Epithelial cell of prostate (primary cell): ENCODE measurements at regions not wholly inside any gene's neighbourhood (a gene's known extent, or its start where the extent isn't known, plus 50 kb on each side); places are given as distances from the start of the nearest gene placed in this dataset.
A peak's percentile ranks its signal among the peaks of the same experiment; 100 is the strongest.
"Not testable (repeated sequence)": the region's sequence is repeated elsewhere in the genome, so short reads cannot be mapped to it uniquely, and the experiment has no call there.

Experiments used
- DNase-seq: peaks from one replicate; pipeline ENCODE4 v3.0.0-alpha.2; 2011; ENCODE audit warnings: low read depth, low spot score
- H3K27ac ChIP-seq: fragments of 450-650 bp; 2 replicates; pipeline ENCODE4 v1.5.1; 2017; ENCODE audit warnings: mild to moderate bottlenecking

DNA sequence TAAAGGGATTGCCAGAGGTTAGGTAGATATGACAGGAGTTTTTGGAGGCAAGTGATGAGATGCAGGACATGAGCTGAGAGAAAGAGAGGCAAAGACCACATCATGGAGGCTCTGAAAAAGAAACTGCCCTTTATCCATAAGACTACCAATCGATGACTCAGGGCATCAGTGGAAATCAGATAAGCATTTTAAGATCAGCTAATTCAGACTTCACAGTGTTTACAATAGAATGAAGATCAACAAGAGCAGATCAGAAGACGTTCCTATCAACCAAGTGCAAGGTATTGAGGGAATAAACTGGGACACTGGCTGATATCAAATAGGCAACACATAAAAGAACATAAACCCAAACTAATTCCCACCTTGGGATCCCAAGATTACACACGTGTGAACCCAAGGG, 227.2 kb downstream of the SLCO4C1 start:
- no peak for DNase-seq
- H3K27ac ChIP-seq, result no peak overlapping the region

DNA sequence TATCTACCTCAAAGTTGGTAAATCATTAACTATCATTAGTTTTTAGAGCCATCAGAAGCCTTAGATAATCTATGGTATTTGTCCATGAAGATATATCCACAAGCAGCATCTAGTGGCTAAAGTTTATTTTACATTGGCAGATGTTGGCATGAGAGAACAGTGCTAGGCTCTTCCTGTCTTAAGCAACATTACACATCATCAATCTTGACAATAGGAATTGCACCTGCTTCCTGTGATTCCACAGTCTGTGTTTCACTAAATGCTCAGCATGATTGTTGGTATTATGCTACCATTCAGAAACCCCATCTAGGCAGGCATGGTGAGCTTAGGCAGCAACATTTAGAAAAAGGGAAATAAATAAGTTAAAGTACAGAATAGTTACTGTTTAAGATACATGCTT, 246.6 kb downstream of the SLCO4C1 start:
- DNase-seq, result no peak
- no peak overlapping the region for H3K27ac ChIP-seq

DNA sequence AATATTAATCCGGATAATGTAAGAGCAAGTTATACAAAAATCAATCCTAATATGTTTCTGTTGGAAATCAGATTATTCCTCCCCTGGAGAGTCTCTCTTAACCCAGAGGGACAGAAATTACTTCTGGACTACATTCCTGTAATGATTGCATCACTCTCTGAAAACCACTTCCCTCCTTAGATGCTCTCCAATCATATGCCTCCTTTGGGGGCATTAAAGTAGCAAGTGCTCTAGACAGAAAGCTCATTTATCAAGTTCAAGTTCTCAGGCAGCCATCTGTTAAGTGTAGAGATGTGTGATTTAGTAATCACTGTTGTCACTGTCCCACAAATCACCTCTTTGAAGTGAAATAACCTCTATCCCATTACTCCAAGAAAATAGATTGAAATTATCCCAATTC, 247.1 kb downstream of the SLCO4C1 start:
- H3K27ac ChIP-seq, result no peak overlapping the region
- DNase-seq, result no peak

DNA sequence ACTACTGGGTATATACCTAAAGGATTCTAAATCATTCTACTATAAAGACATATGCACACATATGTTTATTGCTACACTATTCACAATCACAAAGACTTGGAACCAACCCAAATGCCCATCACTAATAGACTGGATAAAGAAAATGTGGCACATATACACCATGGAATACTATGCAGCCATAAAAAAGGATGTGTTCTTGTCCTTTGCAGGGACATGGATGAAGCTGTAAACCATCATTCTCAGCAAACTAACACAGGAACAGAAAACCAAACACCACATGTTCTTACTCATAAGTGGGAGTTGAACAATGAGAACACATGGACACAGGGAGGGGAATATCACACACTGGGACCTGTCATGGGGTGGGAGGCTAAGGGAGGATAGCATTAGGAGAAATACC, 249.0 kb downstream of the SLCO4C1 start:
- H3K27ac ChIP-seq, DNase-seq: not testable (repeated sequence)

DNA sequence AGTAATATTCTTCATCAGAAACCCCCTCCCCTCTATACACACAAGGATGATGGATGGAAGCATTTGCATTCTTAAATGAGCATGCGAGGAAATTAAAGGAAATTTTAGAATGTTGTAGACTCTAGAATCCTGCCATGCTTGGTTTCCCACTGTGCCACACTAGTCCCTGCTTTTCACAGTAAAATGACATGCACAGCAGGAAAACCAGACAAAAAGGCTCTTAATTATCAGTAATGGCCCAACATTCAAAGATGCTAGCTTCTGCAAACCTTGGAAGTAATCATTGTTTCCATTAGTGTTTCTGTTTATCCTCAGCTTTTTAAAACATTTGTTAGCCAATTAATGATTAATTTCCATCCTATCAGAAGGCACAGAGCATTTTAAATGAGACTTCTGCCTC, 255.8 kb downstream of the SLCO4C1 start:
- H3K27ac ChIP-seq, result no peak overlapping the region
- no peak for DNase-seq

DNA sequence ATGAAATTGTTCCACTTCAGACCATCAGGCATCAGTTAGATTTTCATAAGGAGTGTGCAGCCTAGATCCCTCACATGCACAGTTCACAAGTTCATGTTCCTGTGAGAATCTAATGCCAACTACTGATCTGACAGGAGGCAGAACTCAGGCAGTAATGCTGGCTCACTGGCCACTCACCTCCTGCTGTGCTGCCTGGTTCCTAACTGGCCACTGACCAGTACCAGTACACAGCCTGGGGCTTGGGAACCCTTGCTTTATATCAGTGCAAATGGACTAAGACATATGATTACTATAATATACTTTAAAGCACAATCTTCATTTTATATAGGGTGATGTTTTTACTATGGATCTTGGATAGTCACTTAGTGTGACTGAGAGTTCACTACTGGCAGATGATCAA, 259.2 kb downstream of the SLCO4C1 start:
- H3K27ac ChIP-seq, result no peak overlapping the region
- DNase-seq, result no peak

DNA sequence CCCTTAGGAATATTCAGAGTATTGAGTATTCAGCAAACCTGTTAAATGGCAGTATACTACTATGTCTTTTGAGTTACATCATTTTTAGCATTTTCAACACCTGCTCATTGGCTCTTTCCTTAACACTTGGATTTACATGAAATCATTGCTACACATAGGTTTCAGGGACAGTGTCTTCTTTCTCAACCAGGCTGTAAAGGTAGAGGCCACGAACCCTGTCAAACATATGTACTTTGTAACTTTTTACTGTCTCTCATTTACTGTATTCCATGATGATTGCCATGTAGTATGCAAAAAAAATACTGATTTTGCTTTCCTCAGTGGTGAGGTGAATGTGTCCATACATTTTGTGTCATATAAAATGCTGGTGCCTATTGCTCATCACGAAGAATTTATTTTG, 264.4 kb downstream of the SLCO4C1 start:
- H3K27ac ChIP-seq, result no peak overlapping the region
- DNase-seq, result no peak

DNA sequence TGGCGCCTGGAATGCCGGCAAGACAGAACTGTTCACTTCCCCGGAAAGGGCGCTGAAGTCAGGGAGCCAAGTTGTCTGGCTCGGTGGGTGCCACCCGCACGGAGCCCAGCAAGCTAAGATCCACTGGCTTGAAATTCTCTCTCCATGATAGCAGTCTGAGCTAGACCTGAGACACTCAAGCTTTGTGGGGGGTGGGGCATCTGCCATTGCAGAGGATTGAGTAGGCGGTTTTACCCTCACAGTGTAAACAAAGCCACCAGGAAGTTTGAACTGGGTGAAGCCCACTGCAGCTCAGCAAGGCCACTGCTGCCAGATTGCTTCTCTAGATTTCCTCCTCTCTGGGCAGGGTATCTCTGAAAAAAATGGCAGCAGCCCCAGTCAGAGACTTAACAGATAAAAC, 277.4 kb downstream of the SLCO4C1 start:
- no peak for DNase-seq
- no peak overlapping the region for H3K27ac ChIP-seq

DNA sequence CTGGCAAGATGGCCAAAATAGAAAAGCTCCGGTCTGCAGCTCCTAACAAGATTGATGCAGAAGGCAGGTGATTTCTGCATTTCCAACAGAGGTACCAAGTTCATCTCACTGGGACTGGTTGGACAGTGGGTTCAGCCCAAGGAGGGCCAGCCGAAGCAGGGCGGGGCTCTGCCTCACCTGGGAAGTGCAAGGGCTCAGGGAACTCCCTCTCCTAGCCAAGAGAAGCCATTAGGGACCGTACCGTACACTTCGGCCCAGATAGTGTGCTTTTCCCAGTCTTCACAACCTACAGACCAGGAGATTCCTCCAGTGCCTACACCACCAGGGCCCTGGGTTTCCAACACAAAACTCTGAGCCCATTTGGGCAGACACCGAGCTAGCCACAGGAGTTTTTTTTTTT, 277.8 kb downstream of the SLCO4C1 start:
- H3K27ac ChIP-seq, result no peak overlapping the region
- DNase-seq, result no peak

DNA sequence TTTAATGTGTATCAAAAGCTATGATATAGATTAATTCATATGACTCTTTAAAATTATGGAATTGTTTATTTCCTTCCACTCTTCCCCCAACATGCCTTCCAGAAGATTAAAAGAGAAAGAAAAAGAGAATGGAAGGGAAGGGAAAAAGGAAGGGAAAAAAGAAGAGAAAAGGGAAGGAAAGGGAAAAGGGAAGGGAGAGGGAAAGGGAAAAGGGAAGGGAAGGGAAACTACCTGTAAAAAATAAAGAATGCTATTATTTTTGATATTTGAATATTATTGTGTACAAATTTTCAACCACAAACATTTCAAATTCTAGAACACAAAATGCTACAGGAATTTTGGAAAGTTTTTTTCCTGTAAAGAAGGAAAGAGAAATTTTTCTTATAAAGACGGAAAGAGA, 281.7 kb downstream of the SLCO4C1 start:
- no peak for DNase-seq
- no peak overlapping the region for H3K27ac ChIP-seq

DNA sequence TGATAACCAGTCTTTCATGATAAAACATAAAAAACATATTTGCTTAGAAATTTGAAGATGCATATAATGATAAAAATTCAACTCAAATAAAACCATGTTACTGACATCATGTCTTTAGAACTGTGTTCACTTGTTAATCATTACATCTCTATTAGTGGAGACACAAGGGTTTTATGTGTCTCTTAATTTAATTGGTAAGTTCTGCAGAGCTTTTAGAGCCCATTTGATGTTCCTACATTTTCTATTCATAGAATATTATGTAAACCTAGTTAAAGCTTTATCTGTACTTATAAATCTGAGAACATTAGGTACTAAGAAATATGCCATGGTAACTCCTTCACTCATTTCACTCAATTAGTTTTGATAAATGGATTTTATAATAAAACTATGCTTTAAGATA, 285.4 kb downstream of the SLCO4C1 start:
- H3K27ac ChIP-seq, result no peak overlapping the region
- DNase-seq, result no peak

DNA sequence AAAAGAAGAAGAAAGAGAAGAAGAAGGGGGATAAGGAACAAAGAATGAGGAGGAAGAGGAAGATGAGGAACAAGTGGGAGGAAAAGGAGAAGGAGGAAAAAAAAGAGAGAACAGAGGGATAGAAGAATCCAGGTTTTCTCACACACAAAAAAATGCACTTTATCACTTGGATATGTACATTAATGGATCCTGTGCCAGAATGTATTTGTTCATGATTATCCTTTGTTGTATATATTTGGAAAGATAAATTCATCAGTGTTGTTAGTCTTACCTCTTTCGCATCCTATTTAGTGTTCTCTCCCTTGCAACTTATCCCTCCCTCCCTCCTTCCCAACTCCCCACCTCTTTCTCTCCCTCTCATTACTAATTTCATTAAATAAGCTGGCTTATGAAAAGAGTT, 298.8 kb downstream of the SLCO4C1 start:
- no peak for DNase-seq
- no peak overlapping the region for H3K27ac ChIP-seq

DNA sequence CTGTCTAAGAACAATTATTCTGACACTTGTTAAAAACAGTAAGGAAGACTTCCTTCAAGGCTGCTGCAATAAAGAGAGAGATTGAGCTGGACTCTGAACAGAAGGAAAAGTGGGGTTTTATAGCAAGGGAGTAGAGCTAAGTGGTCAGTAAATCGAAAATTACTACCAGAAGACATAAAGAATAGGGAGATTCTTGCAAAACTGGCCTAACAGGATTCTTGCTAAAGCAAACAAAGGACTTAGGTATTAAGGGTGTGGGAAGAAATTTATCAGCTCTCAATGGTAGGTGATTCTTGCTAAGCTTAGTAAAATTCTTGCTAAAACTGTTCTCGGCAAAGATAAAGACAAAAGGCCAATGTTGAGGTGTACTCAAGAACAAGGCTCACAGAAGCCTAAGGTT, 300.5 kb downstream of the SLCO4C1 start:
- peak; percentile 48 for DNase-seq
- H3K27ac ChIP-seq, result peak overlapping the region; percentile 48

DNA sequence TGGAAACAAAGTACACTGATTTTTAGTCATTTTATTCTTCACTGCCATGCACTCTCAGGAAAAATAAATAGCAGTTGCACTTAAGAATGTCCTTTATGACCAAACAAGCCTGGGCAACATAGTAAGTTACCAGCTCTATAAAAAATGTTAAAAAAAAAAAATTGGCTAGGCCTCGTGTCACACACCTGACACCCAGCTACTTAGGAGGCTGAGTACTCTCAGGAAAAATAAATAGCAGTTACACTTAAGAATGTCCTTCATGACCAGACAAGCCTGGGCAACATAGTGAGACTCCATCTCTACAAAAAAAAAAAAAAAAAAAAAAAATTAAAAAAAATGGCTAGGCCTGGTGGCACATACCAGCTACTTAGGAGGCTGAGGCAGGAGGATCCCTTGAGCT, 304.6 kb downstream of the SLCO4C1 start:
- peak; percentile 34 for DNase-seq
- H3K27ac ChIP-seq, result no peak overlapping the region

DNA sequence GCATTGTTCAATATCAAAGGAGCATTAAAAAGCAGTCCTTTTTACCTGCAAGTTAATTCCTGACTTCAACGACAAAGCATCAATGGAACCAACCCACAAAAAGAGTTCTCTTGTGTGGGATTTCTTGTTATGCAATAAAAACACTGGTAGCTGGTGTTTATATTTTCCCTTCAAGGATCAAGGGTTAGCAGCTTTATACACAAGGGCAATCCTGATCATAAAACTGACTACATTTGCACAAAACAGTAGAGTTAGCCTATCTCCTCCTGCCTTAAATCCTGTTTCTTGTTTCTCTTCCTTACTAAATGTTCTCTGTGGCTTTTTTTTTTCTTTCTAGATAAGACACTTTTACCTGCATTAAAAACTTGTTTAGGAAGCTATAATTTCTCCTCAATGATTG, 306.4 kb downstream of the SLCO4C1 start:
- DNase-seq, result no peak
- H3K27ac ChIP-seq, result no peak overlapping the region

DNA sequence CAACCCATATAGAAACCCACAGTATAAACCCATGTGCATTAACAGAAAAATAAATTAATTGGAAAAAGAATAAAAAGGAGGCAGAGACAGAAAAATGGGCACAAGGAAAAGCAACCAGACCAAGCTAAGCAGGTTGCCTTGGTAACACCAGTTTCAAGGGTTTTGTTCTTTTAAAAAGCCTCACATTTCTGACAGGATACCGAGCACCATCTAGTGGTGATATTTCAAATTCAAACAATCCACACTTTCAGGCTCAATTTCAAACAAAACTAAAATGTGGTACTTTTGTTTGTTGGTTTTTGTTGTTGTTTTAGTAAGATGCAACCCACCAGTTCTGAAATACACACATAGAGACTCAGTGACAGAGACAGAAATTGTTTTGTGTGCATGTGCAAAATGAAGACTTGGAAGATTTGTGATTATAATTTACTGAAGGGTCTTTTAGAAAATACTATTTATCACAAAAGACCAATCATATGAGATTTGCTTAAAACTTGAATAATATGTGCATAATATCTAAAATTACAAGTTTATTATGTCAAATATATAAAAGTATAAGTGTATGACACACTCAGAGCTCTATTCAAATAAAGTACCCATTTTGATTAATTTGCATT, 318.2 kb downstream of the SLCO4C1 start:
- DNase-seq, result no peak

DNA sequence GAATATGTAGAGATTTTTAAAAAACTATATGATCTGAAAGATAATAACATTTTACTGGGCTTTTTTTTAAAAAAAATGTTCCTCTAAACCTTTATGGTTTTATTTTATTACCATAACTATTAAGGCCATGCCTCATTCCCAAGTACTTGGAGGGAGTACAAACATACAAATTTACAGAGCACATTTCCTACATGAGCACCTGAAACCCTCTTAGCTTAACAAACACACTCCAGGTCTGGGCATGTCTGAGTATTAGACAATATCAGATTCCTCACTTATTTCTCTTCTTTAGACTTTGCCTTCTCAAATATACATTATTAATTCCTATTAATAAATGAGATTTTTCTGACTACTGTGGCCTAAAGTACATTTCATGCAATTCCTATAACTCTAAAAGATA, 319.2 kb downstream of the SLCO4C1 start:
- H3K27ac ChIP-seq, result no peak overlapping the region
- DNase-seq, result no peak

More for the DNA sequence above, 318.2 kb downstream of the SLCO4C1 start:
- H3K27ac ChIP-seq, result no peak overlapping the region

DNA sequence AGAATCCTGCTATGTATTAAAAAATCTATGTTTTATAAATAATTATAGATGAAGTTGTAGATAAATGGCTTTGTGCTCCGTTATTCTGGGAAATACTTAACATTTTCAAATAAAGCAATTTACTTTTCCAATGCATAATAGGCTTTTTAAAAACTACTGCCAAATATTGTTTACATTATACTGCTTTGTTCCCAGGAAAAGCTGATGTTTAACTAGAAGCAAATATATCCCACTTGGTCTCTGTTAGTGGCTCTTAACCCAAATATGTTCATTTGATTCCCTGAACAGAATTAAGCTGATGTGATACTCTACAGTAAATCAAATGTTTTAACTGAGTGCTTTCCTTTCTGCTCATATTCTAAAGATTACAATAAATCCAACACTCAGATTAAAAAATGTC, 326.3 kb downstream of the SLCO4C1 start:
- no peak overlapping the region for H3K27ac ChIP-seq
- no peak for DNase-seq

DNA sequence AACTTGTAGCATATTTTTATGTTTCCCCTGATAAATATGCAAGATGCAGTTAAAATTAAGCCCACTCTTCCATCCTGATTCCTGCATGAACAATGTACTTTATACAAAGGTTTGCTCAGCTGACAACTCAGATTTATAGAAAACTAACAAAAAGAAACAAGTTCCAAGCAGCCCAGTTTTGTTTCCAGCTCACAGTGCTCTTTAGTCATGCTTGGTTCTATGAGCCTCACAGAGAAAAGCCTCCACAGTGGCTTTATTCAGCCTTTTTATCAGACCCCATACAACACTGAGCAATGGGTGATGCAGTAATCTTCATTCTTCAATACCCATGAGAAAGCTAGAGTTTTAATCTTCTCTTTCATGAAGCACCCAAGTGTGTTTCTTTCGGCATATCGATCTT, 329.6 kb downstream of the SLCO4C1 start:
- no peak for DNase-seq
- H3K27ac ChIP-seq, result no peak overlapping the region

DNA sequence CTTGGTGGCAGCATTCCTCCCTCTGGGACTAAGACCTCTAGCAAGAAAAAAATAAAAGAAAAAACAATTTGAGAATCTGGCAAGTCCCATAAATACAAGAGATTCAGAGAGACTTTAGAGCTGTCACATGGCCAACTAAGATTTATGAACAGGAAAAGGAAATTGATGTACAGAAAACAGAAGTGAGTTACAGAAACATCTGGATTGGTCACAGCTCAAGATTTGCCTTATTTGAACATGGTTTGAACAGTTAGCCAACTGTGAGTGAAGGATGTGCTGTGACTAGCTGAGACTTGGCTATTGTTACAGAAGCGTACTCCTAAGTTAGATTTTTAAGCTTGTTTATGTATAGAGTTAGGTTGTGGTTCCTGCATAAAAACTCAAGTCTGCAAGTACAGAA, 340.2 kb downstream of the SLCO4C1 start:
- DNase-seq, result no peak
- no peak overlapping the region for H3K27ac ChIP-seq

DNA sequence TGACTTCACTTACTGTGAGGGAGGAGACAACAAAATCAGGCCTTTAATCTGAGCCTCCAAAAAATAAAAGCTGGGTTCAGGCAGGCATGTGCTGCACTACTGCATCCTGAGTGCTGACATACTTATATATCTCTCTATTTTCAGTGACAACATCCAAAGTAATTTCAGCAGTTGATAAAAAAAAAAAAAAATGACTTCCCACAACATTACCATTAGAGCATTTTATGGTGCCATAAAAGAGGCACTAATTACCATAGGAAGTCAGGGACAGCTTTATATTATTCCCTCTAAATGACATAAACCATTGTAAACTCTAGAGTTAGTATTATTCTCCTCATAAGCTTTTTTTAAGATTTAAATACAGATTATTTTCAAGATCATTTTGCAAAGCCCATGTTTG, 346.1 kb downstream of the SLCO4C1 start:
- DNase-seq, result no peak
- H3K27ac ChIP-seq, result no peak overlapping the region

DNA sequence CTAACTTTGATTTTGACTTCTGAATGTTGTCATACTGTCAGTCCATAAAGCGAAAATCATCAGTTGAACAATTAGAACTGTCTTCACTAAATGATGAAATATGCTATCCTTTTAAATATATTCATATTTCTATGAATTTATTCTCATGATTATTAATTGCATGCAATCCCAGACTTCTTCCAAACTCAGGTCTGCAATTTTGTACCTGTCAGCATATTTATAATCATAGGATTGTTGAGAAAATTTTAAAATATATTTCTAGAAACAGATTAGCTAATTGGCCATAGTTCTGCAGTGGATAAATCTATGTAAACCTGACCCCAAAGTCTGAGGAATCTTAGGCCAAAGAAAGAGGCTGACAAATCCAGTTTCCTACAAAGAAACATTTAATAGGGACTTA, 347.5 kb downstream of the SLCO4C1 start:
- H3K27ac ChIP-seq, result no peak overlapping the region
- DNase-seq, result no peak

DNA sequence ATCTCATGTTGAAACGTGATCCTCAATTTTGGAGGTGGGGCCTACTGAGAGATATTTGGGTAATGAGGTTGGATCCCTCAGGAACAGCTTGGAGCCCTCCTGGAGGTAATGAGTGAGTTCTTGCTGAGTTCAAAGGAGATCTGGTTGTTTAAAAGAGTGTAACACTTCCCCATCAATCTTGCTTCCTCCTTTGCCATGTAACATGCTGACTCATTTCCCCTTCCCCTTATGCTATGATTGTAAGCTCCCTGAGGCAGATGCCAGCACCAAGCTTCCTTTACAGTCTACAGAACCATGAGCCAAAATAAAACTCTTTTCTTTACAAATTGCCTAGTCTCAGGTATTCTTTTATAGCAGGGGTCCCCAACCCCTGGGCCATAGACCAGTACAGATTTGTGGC, 352.3 kb downstream of the SLCO4C1 start:
- H3K27ac ChIP-seq, result no peak overlapping the region
- peak; percentile 8 for DNase-seq
